NCI-H1417 (cell line): ENCODE measurements at regions not wholly inside any gene's neighbourhood (a gene's known extent, or its start where the extent isn't known, plus 50 kb on each side); places are given as distances from the start of the nearest gene placed in this dataset.

Source experiments
- DNase-seq, 3 experiments: peaks; one replicate each; lab custom pipeline; 2025; lab: John Stamatoyannopoulos, UW

GRCh38 chr22:48957311-48957986 is 870.2 kb downstream of the BRD1 start:
- no peak for DNase-seq

GRCh38 chr22:48955351-48956311 is 872.0 kb downstream of the BRD1 start:
- peak in 1 of 3 experiments; percentile 45 for DNase-seq

- no peak for DNase-seq
Measured at GRCh38 chr22:48954781-48955311, 872.8 kb downstream of the BRD1 start.

- no peak for DNase-seq
Measured at GRCh38 chr22:48953830-48954229, 873.8 kb downstream of the BRD1 start.

GRCh38 chr22:48953103-48953720 is 874.5 kb downstream of the BRD1 start:
- DNase-seq: no peak

- DNase-seq: no peak
Measured at GRCh38 chr22:48952256-48953102, 875.2 kb downstream of the BRD1 start.

- DNase-seq: no peak
Measured at GRCh38 chr22:48951836-48952235, 875.8 kb downstream of the BRD1 start.

- DNase-seq: no peak
Measured at GRCh38 chr22:48950151-48950915, 877.3 kb downstream of the BRD1 start.

- no peak for DNase-seq
Measured at GRCh38 chr22:48949375-48950149, 878.1 kb downstream of the BRD1 start.

GRCh38 chr22:48948575-48949170 is 879.0 kb downstream of the BRD1 start:
- no peak for DNase-seq

- no peak for DNase-seq
Measured at GRCh38 chr22:48947636-48948035, 880.0 kb downstream of the BRD1 start.

- DNase-seq: no peak
Measured at GRCh38 chr22:48945621-48946458, 881.8 kb downstream of the BRD1 start.

- DNase-seq: no peak
Measured at GRCh38 chr22:48944751-48945620, 882.7 kb downstream of the BRD1 start.

GRCh38 chr22:48944433-48944750 is 883.3 kb downstream of the BRD1 start:
- no peak for DNase-seq

- DNase-seq: peak in 1 of 3 experiments; percentile 3
Measured at GRCh38 chr22:48943567-48944432, 883.9 kb downstream of the BRD1 start.

- no peak for DNase-seq
Measured at GRCh38 chr22:48942698-48943566, 884.7 kb downstream of the BRD1 start.
